ENCODE measurements at regions not wholly inside any gene's neighbourhood (a gene's known extent, or its start where the extent isn't known, plus 50 kb on each side); places are given as distances from the start of the nearest gene placed in this dataset.

- H3K36me3 ChIP-seq (replicated peaks in 1 of 2; ENCODE audit: control extremely low read depth in 1 of 2, control insufficient read depth in 1 of 2, extremely low read depth in 1 of 2, insufficient read depth in 2 of 2, low read length in 1 of 2): no peaks in the 10 kb centered on the region
- no peak overlapping the region for H3K4me3 ChIP-seq (ENCODE audit: control extremely low read depth in 1 of 5, extremely low read depth in 1 of 5, insufficient read depth in 1 of 5, low read depth in 2 of 5, low read length in 4 of 5)
- ATAC-seq (ENCODE audit: low read depth): no peak
- Mint-ChIP-seq H3K27ac (no peak overlapping the region), H3K4me1 (peaks cover 8% of the 10 kb centered on the region), H3K27me3 (no peaks in the 10 kb centered on the region), H3K4me3 (no peak overlapping the region), H3K9me3 (ENCODE audit: insufficient read depth) (no peaks in the 10 kb centered on the region)
- H3K27ac ChIP-seq (ENCODE audit: low read length in 2 of 2): no peak overlapping the region
- no peaks in the 10 kb centered on the region for H3K79me2 ChIP-seq (ENCODE audit: control insufficient read depth, insufficient read depth, low read length)
- no peaks in the 10 kb centered on the region for H4K20me1 ChIP-seq (ENCODE audit: control insufficient read depth, insufficient read depth, low read length, poor library complexity, severe bottlenecking)
- no peak overlapping the region for H3K9ac ChIP-seq (ENCODE audit: low read length)
- H3K9me3 ChIP-seq (ENCODE audit: control extremely low read depth in 1 of 3, control insufficient read depth in 2 of 3, insufficient read depth in 1 of 3, low read length in 2 of 3): no peaks in the 10 kb centered on the region
- 49% methylated on average over 3 of the region's 3 CpGs for WGBS (ENCODE audit: insufficient coverage)
- no peak overlapping the region for H3K4me2 ChIP-seq (replicated peaks; ENCODE audit: low read depth, low read length, poor library complexity, severe bottlenecking)
- no peaks in the 10 kb centered on the region for H3K27me3 ChIP-seq (replicated peaks in 1 of 4; ENCODE audit: control extremely low read depth in 1 of 4, control insufficient read depth in 3 of 4, insufficient read depth in 4 of 4, low read length in 3 of 4)
- ChIA-PET POLR2A (no interaction called here), CTCF (interaction anchor here (1.4 kb wide), 1 partner anchor 10 kb away, joined by 3 read pairs; no protein-coding TSS in a partner anchor)
- no peak overlapping the region for H2AFZ ChIP-seq (ENCODE audit: insufficient read depth, low read depth, low read length, poor library complexity, severe bottlenecking)
- DNase-seq: no peak
- TF ChIP-seq CTCF (IDR thresholded peaks at IDR 0.05): no peak
- TF ChIP-seq EZH2 (IDR thresholded peaks at IDR 0.05; ENCODE audit: borderline replicate concordance, insufficient read depth, low read depth, low read length, poor library complexity, severe bottlenecking): no peak
- intact Hi-C loops (cut with micrococcal nuclease): no loop called here
- peaks cover 0 to 6% of the 10 kb centered on the region in 2 donors for H3K4me1 ChIP-seq (ENCODE audit: control insufficient read depth in 2 of 2, insufficient read depth in 2 of 2, low read length in 2 of 2)
Observed at GRCh38 chr7:50182759-50183158, 89.7 kb upstream of the ZPBP start.

- intact Hi-C loops (cut with micrococcal nuclease): no loop called here
- Mint-ChIP-seq H3K9me3 (ENCODE audit: insufficient read depth) (no peaks in the 10 kb centered on the region), H3K27me3 (no peaks in the 10 kb centered on the region), H3K27ac (no peak overlapping the region), H3K4me3 (no peak overlapping the region), H3K4me1 (peaks cover 8% of the 10 kb centered on the region)
- ATAC-seq (ENCODE audit: low read depth) (no peak), DNase-seq (no peak)
- Histone ChIP-seq H3K27me3 (replicated peaks in 1 of 4; ENCODE audit: control extremely low read depth in 1 of 4, control insufficient read depth in 3 of 4, insufficient read depth in 4 of 4, low read length in 3 of 4) (no peaks in the 10 kb centered on the region), H4K20me1 (ENCODE audit: control insufficient read depth, insufficient read depth, low read length, poor library complexity, severe bottlenecking) (no peaks in the 10 kb centered on the region), H3K4me1 (ENCODE audit: control insufficient read depth in 2 of 2, insufficient read depth in 2 of 2, low read length in 2 of 2) (peaks cover 0 to 6% of the 10 kb centered on the region in 2 donors), H3K9ac (ENCODE audit: low read length) (no peak overlapping the region), H2AFZ (ENCODE audit: insufficient read depth, low read depth, low read length, poor library complexity, severe bottlenecking) (no peak overlapping the region), H3K9me3 (ENCODE audit: control extremely low read depth in 1 of 3, control insufficient read depth in 2 of 3, insufficient read depth in 1 of 3, low read length in 2 of 3) (no peaks in the 10 kb centered on the region), H3K36me3 (replicated peaks in 1 of 2; ENCODE audit: control extremely low read depth in 1 of 2, control insufficient read depth in 1 of 2, extremely low read depth in 1 of 2, insufficient read depth in 2 of 2, low read length in 1 of 2) (no peaks in the 10 kb centered on the region), H3K79me2 (ENCODE audit: control insufficient read depth, insufficient read depth, low read length) (no peaks in the 10 kb centered on the region), H3K4me3 (ENCODE audit: control extremely low read depth in 1 of 5, extremely low read depth in 1 of 5, insufficient read depth in 1 of 5, low read depth in 2 of 5, low read length in 4 of 5) (no peak overlapping the region), H3K4me2 (replicated peaks; ENCODE audit: low read depth, low read length, poor library complexity, severe bottlenecking) (no peak overlapping the region), H3K27ac (ENCODE audit: low read length in 2 of 2) (no peak overlapping the region)
- POLR2A ChIA-PET: no interaction called here
- TF ChIP-seq CTCF (IDR thresholded peaks at IDR 0.05) (no peak), EZH2 (IDR thresholded peaks at IDR 0.05; ENCODE audit: borderline replicate concordance, insufficient read depth, low read depth, low read length, poor library complexity, severe bottlenecking) (no peak)
- 88% methylated on average over 7 of the region's 7 CpGs for WGBS (ENCODE audit: insufficient coverage)
- CTCF ChIA-PET: no interaction called here
Observed at GRCh38 chr7:50181081-50181480, 88.0 kb upstream of the ZPBP start.

Measured in B cell (primary cell).